Cardiac fibroblast (primary cell): ENCODE measurements at regions not wholly inside any gene's neighbourhood (a gene's known extent, or its start where the extent isn't known, plus 50 kb on each side); places are given as distances from the start of the nearest gene placed in this dataset.
"Not testable (repeated sequence)": the region's sequence is repeated elsewhere in the genome, so short reads cannot be mapped to it uniquely, and the experiment has no call there.

Experiments
- DNase-seq, 2 donors: peaks; one replicate each; pipeline versions ENCODE4 v3.0.0 to v3.0.0-alpha.2; 2010; ENCODE audit warnings: low read depth in 2 of 2
- H3K4me3 ChIP-seq, 2 donors: replicated peaks in 1 of 2; 1 replicate in 1 of 2; 2 replicates in 1 of 2; pipeline ENCODE4 v1.5.1; 2011; ENCODE audit warnings: low read depth in 2 of 2, low read length in 2 of 2, mild to moderate bottlenecking in 2 of 2, moderate library complexity in 1 of 2
- CTCF ChIP-seq: IDR thresholded peaks from one replicate; pipeline ENCODE4 v1.5.1; 2011; ENCODE audit warnings: low read depth, mild to moderate bottlenecking, low read length, inconsistent platforms

- H3K4me3 ChIP-seq = no peak overlapping the region
- DNase-seq = peak in 1 of 2 donors; percentile 8
- TF ChIP-seq CTCF = no peak
Measured at GRCh38 chr7:96826089-96826488, 116.4 kb upstream of the SEM1 start.

GRCh38 chr7:96827701-96828100, 118.1 kb upstream of the SEM1 start:
- H3K4me3 ChIP-seq = no peak overlapping the region
- no peak for DNase-seq
- no peak for TF ChIP-seq CTCF

- not testable (repeated sequence) for H3K4me3 ChIP-seq, DNase-seq
Measured at GRCh38 chr7:96829121-96829520, 119.5 kb upstream of the SEM1 start.

GRCh38 chr7:96831446-96831845, 121.8 kb upstream of the SEM1 start:
- no peak for DNase-seq
- TF ChIP-seq CTCF = no peak
- no peak overlapping the region for H3K4me3 ChIP-seq

- DNase-seq = no peak
- TF ChIP-seq CTCF = no peak
- H3K4me3 ChIP-seq = no peak overlapping the region
Measured at GRCh38 chr7:96832092-96832662, 122.5 kb upstream of the SEM1 start.

- TF ChIP-seq CTCF = no peak
- no peak overlapping the region for H3K4me3 ChIP-seq
- DNase-seq = peak in 1 of 2 donors; percentile 48
Measured at GRCh38 chr7:96833676-96834453, 124.2 kb upstream of the SEM1 start.

GRCh38 chr7:96836456-96836855, 126.8 kb upstream of the SEM1 start:
- no peak overlapping the region for H3K4me3 ChIP-seq
- no peak for DNase-seq
- TF ChIP-seq CTCF = no peak
